H9 (cell line): ENCODE measurements at regions not wholly inside any gene's neighbourhood (a gene's known extent, or its start where the extent isn't known, plus 50 kb on each side); places are given as distances from the start of the nearest gene placed in this dataset.

Source experiments
- DNase-seq: peaks from one replicate; pipeline ENCODE4 v3.0.0-alpha.2; 2017
- H2AFZ ChIP-seq: one replicate; pipeline ENCODE4 v1.6.1; 2013; ENCODE audit warnings: mild to moderate bottlenecking, low read length, control low read depth, moderate library complexity
- H2AK5ac ChIP-seq: 2 replicates; pipeline ENCODE4 v1.6.1; 2013; ENCODE audit warnings: low read length, control low read depth, mixed read lengths; ENCODE audit not compliant: insufficient read length
- H2BK120ac ChIP-seq: one replicate; pipeline ENCODE4 v1.6.1; 2013; ENCODE audit warnings: low read depth, mild to moderate bottlenecking, low read length, control low read depth, inconsistent platforms; ENCODE audit not compliant: poor library complexity, severe bottlenecking
- H2BK12ac ChIP-seq: 2 replicates; pipeline ENCODE4 v1.6.1; 2013; ENCODE audit warnings: low read length, control low read depth, mixed read lengths, low read depth; ENCODE audit not compliant: insufficient read length
- H2BK15ac ChIP-seq: 2 replicates; pipeline ENCODE4 v1.6.1; 2013; ENCODE audit warnings: low read depth, low read length, control low read depth
- H2BK20ac ChIP-seq: one replicate; pipeline ENCODE4 v1.6.1; 2013; ENCODE audit warnings: low read depth, mild to moderate bottlenecking, low read length, control low read depth, inconsistent platforms; ENCODE audit not compliant: poor library complexity, severe bottlenecking
- H2BK5ac ChIP-seq: 2 replicates; pipeline ENCODE4 v1.6.1; 2013; ENCODE audit warnings: low read length, control low read depth, mixed read lengths; ENCODE audit not compliant: insufficient read length
- H3K14ac ChIP-seq: 2 replicates; pipeline ENCODE4 v1.6.1; 2013; ENCODE audit warnings: low read length, control low read depth; ENCODE audit not compliant: insufficient read depth
- H3K18ac ChIP-seq: 2 replicates; pipeline ENCODE4 v1.6.1; 2013; ENCODE audit warnings: low read depth, mild to moderate bottlenecking, mixed read lengths, low read length, control low read depth; ENCODE audit not compliant: insufficient read length
- H3K23ac ChIP-seq: 2 replicates; pipeline ENCODE4 v1.6.1; 2013; ENCODE audit warnings: low read length, control low read depth, mixed read lengths, low read depth; ENCODE audit not compliant: insufficient read length
- H3K23me2 ChIP-seq: 2 replicates; pipeline ENCODE4 v1.6.1; 2013; ENCODE audit warnings: low read depth, mild to moderate bottlenecking, mixed read lengths, low read length, control low read depth; ENCODE audit not compliant: insufficient read length, poor library complexity, severe bottlenecking
- H3K27ac ChIP-seq: 2 replicates; pipeline ENCODE4 v1.5.1; 2013; ENCODE audit warnings: low read length, control low read depth, mixed read lengths, low read depth; ENCODE audit not compliant: insufficient read length
- H3K27me3 ChIP-seq: 2 replicates; pipeline ENCODE4 v1.6.1; 2013; ENCODE audit warnings: low read length, control low read depth, inconsistent platforms; ENCODE audit not compliant: insufficient read depth
- H3K4ac ChIP-seq: 2 replicates; pipeline ENCODE4 v1.6.1; 2013; ENCODE audit warnings: low read depth, mild to moderate bottlenecking, control low read depth, inconsistent platforms, low read length, moderate library complexity
- H3K4me1 ChIP-seq: 2 replicates; pipeline ENCODE4 v1.6.1; 2013; ENCODE audit warnings: low read length, control low read depth, inconsistent platforms; ENCODE audit not compliant: insufficient read depth
- H3K4me2 ChIP-seq: 2 replicates; pipeline ENCODE4 v1.6.1; 2013; ENCODE audit warnings: low read length, control low read depth, mixed read lengths; ENCODE audit not compliant: insufficient read length, insufficient read depth
- H3K56ac ChIP-seq: 2 replicates; pipeline ENCODE4 v1.6.1; 2013; ENCODE audit warnings: low read depth, mild to moderate bottlenecking, mixed read lengths, low read length, control low read depth; ENCODE audit not compliant: insufficient read length
- H3K79me1 ChIP-seq: 2 replicates; pipeline ENCODE4 v1.6.1; 2013; ENCODE audit warnings: low read depth, mild to moderate bottlenecking, moderate library complexity, low read length, control low read depth, inconsistent platforms; ENCODE audit not compliant: insufficient read depth, poor library complexity, severe bottlenecking
- H3K79me2 ChIP-seq: 2 replicates; pipeline ENCODE4 v1.6.1; 2013; ENCODE audit warnings: low read length, control low read depth, inconsistent platforms; ENCODE audit not compliant: insufficient read depth
- H3K9ac ChIP-seq: 2 replicates; pipeline ENCODE4 v1.6.1; 2013; ENCODE audit warnings: low read length, control low read depth, mixed read lengths; ENCODE audit not compliant: insufficient read length; ENCODE audit errors: extremely low read depth
- H3K9me3 ChIP-seq: one replicate; pipeline ENCODE4 v1.6.1; 2013; ENCODE audit warnings: low read depth, low read length, inconsistent platforms; ENCODE audit not compliant: control insufficient read depth
- H3T11ph ChIP-seq: one replicate; pipeline ENCODE4 v1.6.1; 2013; ENCODE audit warnings: mild to moderate bottlenecking, low read length, control low read depth, inconsistent platforms
- H4K20me1 ChIP-seq: one replicate; pipeline ENCODE4 v1.6.1; 2013; ENCODE audit not compliant: control insufficient read depth, insufficient read length, insufficient read depth
- H4K5ac ChIP-seq: 2 replicates; pipeline ENCODE4 v1.6.1; 2013; ENCODE audit warnings: low read depth, mild to moderate bottlenecking, mixed read lengths, low read length, control low read depth; ENCODE audit not compliant: insufficient read length
- H4K8ac ChIP-seq: replicated peaks from 2 replicates; pipeline ENCODE4 v1.6.1; 2013; ENCODE audit warnings: low read length, control low read depth, mixed read lengths, low read depth; ENCODE audit not compliant: insufficient read length
- H4K91ac ChIP-seq: 2 replicates; pipeline ENCODE4 v1.6.1; 2013; ENCODE audit warnings: low read depth, mild to moderate bottlenecking, moderate library complexity, mixed read lengths, low read length, control low read depth; ENCODE audit not compliant: insufficient read length
- H3K27ac Mint-ChIP-seq, 3 experiments: 2 replicates in 2 of 3; 3 replicates in 1 of 3; pipeline ENCODE4 v1.8.0; 2020 to 2021; ENCODE audit warnings: mixed read lengths in 3 of 3, mild to moderate bottlenecking in 1 of 3, moderate library complexity in 1 of 3
- H3K27me3 Mint-ChIP-seq: 2 replicates; pipeline ENCODE4 v1.8.0; 2021; ENCODE audit warnings: low read depth, mild to moderate bottlenecking, moderate library complexity, mixed read lengths
- H3K36me3 Mint-ChIP-seq, 3 experiments: 2 replicates in 2 of 3; 3 replicates in 1 of 3; pipeline ENCODE4 v1.8.0; 2020 to 2021; ENCODE audit warnings: low read depth in 3 of 3, mixed read lengths in 3 of 3; ENCODE audit not compliant: insufficient read depth in 1 of 3
- H3K4me1 Mint-ChIP-seq, 2 experiments: 2 replicates each; pipeline ENCODE4 v1.8.0; 2020; ENCODE audit warnings: mixed read lengths in 2 of 2
- H3K4me3 Mint-ChIP-seq, 2 experiments: 2 replicates in 1 of 2; 3 replicates in 1 of 2; pipeline ENCODE4 v1.8.0; 2020 to 2021; ENCODE audit warnings: mild to moderate bottlenecking in 2 of 2, mixed read lengths in 2 of 2, moderate library complexity in 1 of 2
- H3K9me3 Mint-ChIP-seq, 2 experiments: 2 replicates in 1 of 2; 3 replicates in 1 of 2; pipeline ENCODE4 v1.8.0; 2020; ENCODE audit warnings: mild to moderate bottlenecking in 2 of 2, mixed read lengths in 2 of 2, moderate library complexity in 1 of 2
- CTCF ChIP-seq: fragments of 200-600 bp; sonication (generic); conservative IDR thresholded peaks from 3 replicates; pipeline ENCODE4 v1.8.0; 2021; ENCODE audit warnings: antibody characterized with exemption, mild to moderate bottlenecking
- WGBS: extraction: QIAGEN DNeasy Blood & Tissue Kit; methylation state at CpG from one replicate; pipeline ENCODE4 v1.1.7; 2013; ENCODE audit warnings: missing lambda C conversion rate, low lambda C conversion rate, mixed read lengths; ENCODE audit not compliant: insufficient read length; ENCODE audit errors: extremely low coverage; 5-methylcytosine and 5-hydroxymethylcytosine counted together

GRCh38 chr3:906739-907138 lies 186.1 kb upstream of the CNTN6 start:
- Histone ChIP-seq H2BK20ac (no peak overlapping the region), H3K79me1 (no peaks in the 10 kb centered on the region), H3K79me2 (no peaks in the 10 kb centered on the region), H3K23me2 (no peaks in the 10 kb centered on the region), H2AFZ (no peak overlapping the region), H2BK120ac (no peak overlapping the region), H3K14ac (no peak overlapping the region), H4K20me1 (no peaks in the 10 kb centered on the region), H3T11ph (no peak overlapping the region), H3K9me3 (no peaks in the 10 kb centered on the region), H3K23ac (no peak overlapping the region), H3K56ac (no peak overlapping the region), H3K4me2 (no peak overlapping the region), H4K91ac (no peak overlapping the region), H4K5ac (no peak overlapping the region), H4K8ac (no peak overlapping the region), H3K4me1 (no peaks in the 10 kb centered on the region), H3K27me3 (no peaks in the 10 kb centered on the region), H2BK15ac (no peak overlapping the region), H2AK5ac (no peak overlapping the region), H3K9ac (no peak overlapping the region), H2BK12ac (no peak overlapping the region), H3K27ac (no peak overlapping the region), H2BK5ac (no peak overlapping the region), H3K4ac (no peak overlapping the region), H3K18ac (no peak overlapping the region)
- Mint-ChIP-seq H3K36me3 (peaks cover 0 to 1% (median 0%) of the 10 kb centered on the region in 3 experiments; a peak in 3 of 7 replicates), H3K4me1 (peaks cover 17 to 25% of the 10 kb centered on the region in 2 experiments), H3K27ac (no peak overlapping the region), H3K27me3 (peaks cover 70% of the 10 kb centered on the region), H3K9me3 (peaks cover 11 to 16% of the 10 kb centered on the region in 2 experiments), H3K4me3 (no peak overlapping the region)
- WGBS = no CpG with 5 or more reads among the region's 3 CpGs
- DNase-seq = no peak
- no peak for TF ChIP-seq CTCF
